HG03378 (cell line): ENCODE measurements at regions not wholly inside any gene's neighbourhood (a gene's known extent, or its start where the extent isn't known, plus 50 kb on each side); places are given as distances from the start of the nearest gene placed in this dataset.
"Not testable (repeated sequence)": the region's sequence is repeated elsewhere in the genome, so short reads cannot be mapped to it uniquely, and the experiment has no call there.

Source experiments
- ATAC-seq: cut with Tn5 transposase; IDR thresholded peaks from one replicate; pipeline ENCODE4 v1.9.1; 2021; ENCODE audit warnings: mild to moderate bottlenecking, moderate library complexity; ENCODE audit not compliant: unreplicated experiment

- ATAC-seq, result no peak
Observed at GRCh38 chr1:118479351-118479750, 294.3 kb upstream of the SPAG17 start.

- no peak for ATAC-seq
Observed at GRCh38 chr1:118473825-118474224, 288.8 kb upstream of the SPAG17 start.

GRCh38 chr1:118464460-118464859 lies 279.4 kb upstream of the SPAG17 start:
- ATAC-seq, result not testable (repeated sequence)

- ATAC-seq, result no peak
Observed at GRCh38 chr1:118461154-118461553, 276.1 kb upstream of the SPAG17 start.

- no peak for ATAC-seq
Observed at GRCh38 chr1:118459871-118460270, 274.8 kb upstream of the SPAG17 start.

GRCh38 chr1:118453856-118454255 lies 268.8 kb upstream of the SPAG17 start:
- not testable (repeated sequence) for ATAC-seq

GRCh38 chr1:118445156-118445555 lies 260.1 kb upstream of the SPAG17 start:
- ATAC-seq, result no peak

- ATAC-seq, result no peak
Observed at GRCh38 chr1:118442214-118442613, 257.2 kb upstream of the SPAG17 start.

GRCh38 chr1:118437664-118438063 lies 252.6 kb upstream of the SPAG17 start:
- ATAC-seq, result no peak

- ATAC-seq, result no peak
Observed at GRCh38 chr1:118429856-118430255, 244.8 kb upstream of the SPAG17 start.

- ATAC-seq, result no peak
Observed at GRCh38 chr1:118421868-118422350, 236.9 kb upstream of the SPAG17 start.

- no peak for ATAC-seq
Observed at GRCh38 chr1:118404024-118404423, 219.0 kb upstream of the SPAG17 start.

GRCh38 chr1:118397496-118397859 lies 212.4 kb upstream of the SPAG17 start:
- ATAC-seq, result no peak

- no peak for ATAC-seq
Observed at GRCh38 chr1:118396829-118397495, 211.9 kb upstream of the SPAG17 start.

GRCh38 chr1:118396279-118396678 lies 211.3 kb upstream of the SPAG17 start:
- no peak for ATAC-seq

GRCh38 chr1:118395430-118395991 lies 210.5 kb upstream of the SPAG17 start:
- ATAC-seq, result no peak

GRCh38 chr1:118390955-118391354 lies 205.9 kb upstream of the SPAG17 start:
- ATAC-seq, result no peak

- no peak for ATAC-seq
Observed at GRCh38 chr1:118388301-118388959, 203.4 kb upstream of the SPAG17 start.

- ATAC-seq, result no peak
Observed at GRCh38 chr1:118381197-118381869, 196.3 kb upstream of the SPAG17 start.

- not testable (repeated sequence) for ATAC-seq
Observed at GRCh38 chr1:118377183-118377582, 192.2 kb upstream of the SPAG17 start.

- no peak for ATAC-seq
Observed at GRCh38 chr1:118371612-118372011, 186.6 kb upstream of the SPAG17 start.

- ATAC-seq, result no peak
Observed at GRCh38 chr1:118370861-118371260, 185.8 kb upstream of the SPAG17 start.
